ENCODE measurements at regions not wholly inside any gene's neighbourhood (a gene's known extent, or its start where the extent isn't known, plus 50 kb on each side); places are given as distances from the start of the nearest gene placed in this dataset.
"Not testable (repeated sequence)": the region's sequence is repeated elsewhere in the genome, so short reads cannot be mapped to it uniquely, and the experiment has no call there.

DNA sequence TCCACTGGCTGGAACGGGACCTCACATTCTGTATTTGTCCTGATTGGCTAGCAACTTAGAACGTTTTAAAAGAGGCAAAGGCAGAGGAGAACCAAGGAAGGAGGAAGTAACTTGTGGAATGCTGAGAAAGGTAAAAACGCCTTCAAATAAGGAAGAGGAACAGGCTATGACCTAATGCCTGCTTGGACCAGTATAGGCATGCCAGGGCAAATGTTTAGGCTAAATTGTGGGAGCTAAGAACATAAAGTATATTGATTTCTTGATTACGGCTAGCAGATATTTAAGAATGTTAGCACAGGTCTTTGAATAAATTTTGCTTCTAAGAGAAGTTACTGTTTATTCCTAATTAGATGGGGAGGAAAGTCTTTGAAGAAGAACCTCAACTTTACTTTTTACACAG lies 96.5 kb downstream of the AASDHPPT start:
- DNase-seq (ENCODE audit: extremely low spot score in 2 of 2); H3K9me3 ChIP-seq; H3K4me3 ChIP-seq; H3K4me1 ChIP-seq; intact Hi-C loops (cut with DNase I); H3K27ac ChIP-seq; H3K36me3 ChIP-seq; H3K27me3 ChIP-seq: not testable (repeated sequence)
- TF ChIP-seq POLR2AphosphoS5 (IDR thresholded peaks at IDR 0.05; ENCODE audit: insufficient read depth in 1 of 2, low read depth in 1 of 2): peak in 1 of 2 donors; percentile 42

DNA sequence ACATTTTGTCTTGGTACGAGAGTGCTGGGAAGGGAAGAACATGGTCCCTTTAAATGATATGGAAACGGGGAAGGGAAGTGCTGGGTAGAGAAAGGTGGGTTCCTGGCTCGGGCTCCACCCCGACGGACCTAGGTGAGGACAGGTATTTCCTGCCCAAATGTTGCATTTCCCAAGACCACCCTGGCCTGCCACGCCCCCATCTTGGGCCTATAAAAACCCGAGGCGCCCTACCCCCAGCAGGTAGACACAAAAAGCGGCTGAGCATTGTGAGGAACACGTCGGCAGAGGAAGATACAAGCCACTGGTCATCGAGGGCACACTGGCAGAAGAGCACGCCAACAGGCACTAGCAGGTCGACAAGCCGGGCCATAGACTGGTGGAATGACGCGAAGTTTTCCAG lies 99.4 kb downstream of the AASDHPPT start:
- Histone ChIP-seq H3K4me1 (peaks cover 7% of the 10 kb centered on the region), H3K9me3 (no peaks in the 10 kb centered on the region), H3K36me3 (no peaks in the 10 kb centered on the region), H3K27me3 (no peaks in the 10 kb centered on the region), H3K27ac (no peak overlapping the region), H3K4me3 (no peak overlapping the region)
- no peak for DNase-seq (ENCODE audit: extremely low spot score in 2 of 2)
- TF ChIP-seq POLR2AphosphoS5 (IDR thresholded peaks at IDR 0.05; ENCODE audit: insufficient read depth in 1 of 2, low read depth in 1 of 2) (no peak), POLR2A (IDR thresholded peaks at IDR 0.05) (no peak)
- TF ChIP-seq, protein P1, sequence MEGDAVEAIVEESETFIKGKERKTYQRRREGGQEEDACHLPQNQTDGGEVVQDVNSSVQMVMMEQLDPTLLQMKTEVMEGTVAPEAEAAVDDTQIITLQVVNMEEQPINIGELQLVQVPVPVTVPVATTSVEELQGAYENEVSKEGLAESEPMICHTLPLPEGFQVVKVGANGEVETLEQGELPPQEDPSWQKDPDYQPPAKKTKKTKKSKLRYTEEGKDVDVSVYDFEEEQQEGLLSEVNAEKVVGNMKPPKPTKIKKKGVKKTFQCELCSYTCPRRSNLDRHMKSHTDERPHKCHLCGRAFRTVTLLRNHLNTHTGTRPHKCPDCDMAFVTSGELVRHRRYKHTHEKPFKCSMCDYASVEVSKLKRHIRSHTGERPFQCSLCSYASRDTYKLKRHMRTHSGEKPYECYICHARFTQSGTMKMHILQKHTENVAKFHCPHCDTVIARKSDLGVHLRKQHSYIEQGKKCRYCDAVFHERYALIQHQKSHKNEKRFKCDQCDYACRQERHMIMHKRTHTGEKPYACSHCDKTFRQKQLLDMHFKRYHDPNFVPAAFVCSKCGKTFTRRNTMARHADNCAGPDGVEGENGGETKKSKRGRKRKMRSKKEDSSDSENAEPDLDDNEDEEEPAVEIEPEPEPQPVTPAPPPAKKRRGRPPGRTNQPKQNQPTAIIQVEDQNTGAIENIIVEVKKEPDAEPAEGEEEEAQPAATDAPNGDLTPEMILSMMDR (IDR thresholded peaks at IDR 0.05): no peak
- intact Hi-C loops (cut with DNase I): no loop called here

DNA sequence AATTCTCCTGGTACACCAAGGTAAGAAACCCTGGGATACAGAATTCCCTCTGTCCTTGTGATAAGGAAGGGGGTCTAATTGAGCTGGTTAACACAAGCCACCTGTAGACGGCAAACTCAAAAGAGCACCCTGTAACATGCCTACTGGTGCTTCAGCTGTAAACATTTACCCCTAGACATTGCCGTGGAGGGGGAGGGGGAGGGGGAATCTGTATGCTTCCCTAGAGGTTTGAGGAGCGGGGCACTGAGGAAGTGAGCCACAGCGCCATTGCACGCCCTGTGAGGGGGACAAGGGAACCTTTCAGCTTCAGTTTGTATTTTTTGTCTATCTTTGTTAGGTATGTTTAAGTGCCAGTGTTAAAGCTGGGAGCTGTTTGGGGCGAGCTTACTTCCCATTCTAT lies 99.8 kb downstream of the AASDHPPT start:
- Histone ChIP-seq H3K4me3 (no peak overlapping the region), H3K4me1 (peaks cover 7% of the 10 kb centered on the region), H3K36me3 (no peaks in the 10 kb centered on the region), H3K9me3 (no peaks in the 10 kb centered on the region), H3K27ac (no peak overlapping the region), H3K27me3 (no peaks in the 10 kb centered on the region)
- DNase-seq (ENCODE audit: extremely low spot score in 2 of 2): no peak
- TF ChIP-seq POLR2AphosphoS5 (IDR thresholded peaks at IDR 0.05; ENCODE audit: insufficient read depth in 1 of 2, low read depth in 1 of 2): no peak
- no peak for TF ChIP-seq POLR2A (IDR thresholded peaks at IDR 0.05)
- TF ChIP-seq, protein P1 (IDR thresholded peaks at IDR 0.05): no peak
- intact Hi-C loops (cut with DNase I): no loop called here

DNA sequence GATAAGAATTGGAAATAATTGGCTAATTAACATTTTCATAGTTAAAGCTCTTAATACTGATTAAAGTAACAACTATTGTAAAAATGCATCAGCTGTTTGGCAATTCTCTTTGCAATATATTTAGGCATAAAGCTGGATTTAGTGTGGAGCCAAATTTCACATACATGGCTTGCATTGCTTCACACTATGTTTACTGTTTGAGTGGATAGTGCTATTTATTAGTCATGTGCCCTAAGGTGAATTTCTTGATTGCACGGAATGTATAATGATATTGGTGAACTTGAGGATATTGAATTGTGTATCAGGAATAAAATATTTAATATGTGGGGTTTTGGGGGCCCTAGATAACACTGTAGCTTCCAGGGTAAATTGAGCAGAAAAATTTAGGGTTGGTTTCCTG lies 100.9 kb downstream of the AASDHPPT start:
- intact Hi-C loops (cut with DNase I): no loop called here
- DNase-seq (ENCODE audit: extremely low spot score in 2 of 2): no peak
- no peaks in the 10 kb centered on the region for H3K27me3 ChIP-seq
- no peak overlapping the region for H3K4me3 ChIP-seq
- H3K9me3 ChIP-seq: no peaks in the 10 kb centered on the region
- TF ChIP-seq POLR2A (IDR thresholded peaks at IDR 0.05) (no peak), POLR2AphosphoS5 (IDR thresholded peaks at IDR 0.05; ENCODE audit: insufficient read depth in 1 of 2, low read depth in 1 of 2) (no peak)
- H3K4me1 ChIP-seq: peaks cover 4% of the 10 kb centered on the region
- no peak overlapping the region for H3K27ac ChIP-seq
- no peaks in the 10 kb centered on the region for H3K36me3 ChIP-seq

DNA sequence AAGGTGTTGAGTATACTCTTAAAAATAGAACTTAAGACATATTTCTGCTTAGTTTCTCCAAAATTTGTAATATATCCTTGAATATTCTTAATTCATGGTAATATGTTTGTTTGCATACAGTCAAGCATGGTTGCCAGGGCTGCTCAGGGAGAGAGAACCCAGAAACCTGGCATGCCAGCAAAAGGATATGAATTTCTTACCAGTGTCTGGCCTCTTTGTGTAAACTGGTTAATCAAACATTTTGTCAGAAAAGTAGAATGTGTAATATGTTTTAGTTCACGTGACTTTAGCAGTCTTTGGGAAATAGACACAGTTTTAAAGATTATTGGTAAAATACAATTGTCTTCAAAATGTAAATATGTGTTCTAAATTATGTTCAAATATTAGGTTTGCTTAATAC lies 101.6 kb downstream of the AASDHPPT start:
- H3K4me1 ChIP-seq: no peaks in the 10 kb centered on the region
- TF ChIP-seq POLR2A (IDR thresholded peaks at IDR 0.05): no peak
- TF ChIP-seq POLR2AphosphoS5 (IDR thresholded peaks at IDR 0.05; ENCODE audit: insufficient read depth in 1 of 2, low read depth in 1 of 2): no peak
- TF ChIP-seq, protein P1 (IDR thresholded peaks at IDR 0.05): no peak
- H3K9me3 ChIP-seq: no peaks in the 10 kb centered on the region
- no peak overlapping the region for H3K27ac ChIP-seq
- H3K4me3 ChIP-seq: no peak overlapping the region
- DNase-seq (ENCODE audit: extremely low spot score in 2 of 2): no peak
- H3K36me3 ChIP-seq: no peaks in the 10 kb centered on the region
- intact Hi-C loops (cut with DNase I): no loop called here
- no peaks in the 10 kb centered on the region for H3K27me3 ChIP-seq

DNA sequence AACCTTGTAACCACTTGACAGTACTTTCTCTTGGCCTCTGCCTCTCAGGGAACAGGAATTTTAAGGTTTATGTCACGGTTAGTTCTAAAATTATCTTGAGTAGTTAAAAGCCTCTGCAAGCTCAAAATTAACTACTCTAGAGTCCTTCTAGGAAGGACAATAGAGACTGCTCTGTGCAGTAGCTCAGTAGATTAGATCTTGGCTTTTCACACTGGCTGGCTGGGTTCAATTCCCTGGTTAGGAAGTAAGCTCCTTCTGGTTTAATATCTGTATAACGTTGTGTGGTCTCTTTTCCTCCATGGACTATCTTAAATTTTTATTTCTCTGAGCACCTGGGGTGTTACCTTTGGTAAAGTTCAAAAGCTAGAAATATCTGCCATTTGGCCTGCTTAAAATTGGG lies 109.2 kb downstream of the AASDHPPT start:
- Histone ChIP-seq H3K36me3 (no peaks in the 10 kb centered on the region), H3K27ac (no peak overlapping the region), H3K4me3 (no peak overlapping the region), H3K27me3 (no peaks in the 10 kb centered on the region), H3K9me3 (no peaks in the 10 kb centered on the region), H3K4me1 (no peaks in the 10 kb centered on the region)
- DNase-seq (ENCODE audit: extremely low spot score in 2 of 2): no peak
- intact Hi-C loops (cut with DNase I): no loop called here
- TF ChIP-seq POLR2AphosphoS5 (IDR thresholded peaks at IDR 0.05; ENCODE audit: insufficient read depth in 1 of 2, low read depth in 1 of 2) (no peak), POLR2A (IDR thresholded peaks at IDR 0.05) (no peak)
- TF ChIP-seq, protein P1 (IDR thresholded peaks at IDR 0.05): no peak

Data from vagina (tissue), 2 donors.